ENCODE measurements at regions not wholly inside any gene's neighbourhood (a gene's known extent, or its start where the extent isn't known, plus 50 kb on each side); places are given as distances from the start of the nearest gene placed in this dataset.

GRCh38 chr9:90070056-90070455 lies 465.2 kb downstream of the GADD45G start:
- Histone ChIP-seq H2AFZ (no peak overlapping the region), H3K4me1 (ENCODE audit: insufficient read depth) (no peaks in the 10 kb centered on the region), H3F3A (replicated peaks; ENCODE audit: low read depth) (no peaks in the 10 kb centered on the region), H3K4me2 (no peak overlapping the region), H3K36me3 (ENCODE audit: insufficient read depth) (no peaks in the 10 kb centered on the region), H4K20me1 (replicated peaks; ENCODE audit: insufficient read depth) (no peaks in the 10 kb centered on the region), H3K9me2 (ENCODE audit: insufficient read depth) (peaks cover 10% of the 10 kb centered on the region; the same call in 1 of the 2 replicates), H3K27ac (ENCODE audit: low read depth) (no peak overlapping the region), H3K27me3 (ENCODE audit: insufficient read depth) (no peaks in the 10 kb centered on the region), H3K79me2 (replicated peaks; ENCODE audit: insufficient read depth) (no peaks in the 10 kb centered on the region), H3K4me3 (no peak overlapping the region)
- Mint-ChIP-seq H3K4me3 (no peak overlapping the region), H3K27me3 (ENCODE audit: insufficient read depth, low read depth, poor library complexity) (no peaks in the 10 kb centered on the region), H3K36me3 (ENCODE audit: low read depth) (no peaks in the 10 kb centered on the region), H3K27ac (no peak overlapping the region), H3K4me1 (no peaks in the 10 kb centered on the region), H3K9me3 (no peaks in the 10 kb centered on the region)
- no peak for DNase-seq (ENCODE audit: low spot score)
- ATAC-seq, result no peak
- TF ChIP-seq NANOG (IDR thresholded peaks at IDR 0.05; ENCODE audit: borderline replicate concordance) (no peak), POLR2AphosphoS5 (IDR thresholded peaks at IDR 0.05; ENCODE audit: low read depth) (no peak), ZNF462 (CRISPR knock-in tag; IDR thresholded peaks at IDR 0.05) (no peak), JUNB (IDR thresholded peaks at IDR 0.05; ENCODE audit: unreplicated experiment) (no peak), EZH2 (IDR thresholded peaks at IDR 0.05; ENCODE audit: low read depth, unreplicated experiment) (no peak), ZNF114 (CRISPR knock-in tag; IDR thresholded peaks at IDR 0.05) (no peak), ZNF331 (CRISPR knock-in tag; IDR thresholded peaks at IDR 0.05; ENCODE audit: low read depth) (no peak), CREB1 (CRISPR knock-in tag; IDR thresholded peaks at IDR 0.05; ENCODE audit: low read depth) (no peak)
- TF ChIP-seq, protein P1, sequence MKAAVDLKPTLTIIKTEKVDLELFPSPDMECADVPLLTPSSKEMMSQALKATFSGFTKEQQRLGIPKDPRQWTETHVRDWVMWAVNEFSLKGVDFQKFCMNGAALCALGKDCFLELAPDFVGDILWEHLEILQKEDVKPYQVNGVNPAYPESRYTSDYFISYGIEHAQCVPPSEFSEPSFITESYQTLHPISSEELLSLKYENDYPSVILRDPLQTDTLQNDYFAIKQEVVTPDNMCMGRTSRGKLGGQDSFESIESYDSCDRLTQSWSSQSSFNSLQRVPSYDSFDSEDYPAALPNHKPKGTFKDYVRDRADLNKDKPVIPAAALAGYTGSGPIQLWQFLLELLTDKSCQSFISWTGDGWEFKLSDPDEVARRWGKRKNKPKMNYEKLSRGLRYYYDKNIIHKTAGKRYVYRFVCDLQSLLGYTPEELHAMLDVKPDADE (IDR thresholded peaks at IDR 0.05), result no peak
- TF ChIP-seq, protein P2, sequence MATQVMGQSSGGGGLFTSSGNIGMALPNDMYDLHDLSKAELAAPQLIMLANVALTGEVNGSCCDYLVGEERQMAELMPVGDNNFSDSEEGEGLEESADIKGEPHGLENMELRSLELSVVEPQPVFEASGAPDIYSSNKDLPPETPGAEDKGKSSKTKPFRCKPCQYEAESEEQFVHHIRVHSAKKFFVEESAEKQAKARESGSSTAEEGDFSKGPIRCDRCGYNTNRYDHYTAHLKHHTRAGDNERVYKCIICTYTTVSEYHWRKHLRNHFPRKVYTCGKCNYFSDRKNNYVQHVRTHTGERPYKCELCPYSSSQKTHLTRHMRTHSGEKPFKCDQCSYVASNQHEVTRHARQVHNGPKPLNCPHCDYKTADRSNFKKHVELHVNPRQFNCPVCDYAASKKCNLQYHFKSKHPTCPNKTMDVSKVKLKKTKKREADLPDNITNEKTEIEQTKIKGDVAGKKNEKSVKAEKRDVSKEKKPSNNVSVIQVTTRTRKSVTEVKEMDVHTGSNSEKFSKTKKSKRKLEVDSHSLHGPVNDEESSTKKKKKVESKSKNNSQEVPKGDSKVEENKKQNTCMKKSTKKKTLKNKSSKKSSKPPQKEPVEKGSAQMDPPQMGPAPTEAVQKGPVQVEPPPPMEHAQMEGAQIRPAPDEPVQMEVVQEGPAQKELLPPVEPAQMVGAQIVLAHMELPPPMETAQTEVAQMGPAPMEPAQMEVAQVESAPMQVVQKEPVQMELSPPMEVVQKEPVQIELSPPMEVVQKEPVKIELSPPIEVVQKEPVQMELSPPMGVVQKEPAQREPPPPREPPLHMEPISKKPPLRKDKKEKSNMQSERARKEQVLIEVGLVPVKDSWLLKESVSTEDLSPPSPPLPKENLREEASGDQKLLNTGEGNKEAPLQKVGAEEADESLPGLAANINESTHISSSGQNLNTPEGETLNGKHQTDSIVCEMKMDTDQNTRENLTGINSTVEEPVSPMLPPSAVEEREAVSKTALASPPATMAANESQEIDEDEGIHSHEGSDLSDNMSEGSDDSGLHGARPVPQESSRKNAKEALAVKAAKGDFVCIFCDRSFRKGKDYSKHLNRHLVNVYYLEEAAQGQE (IDR thresholded peaks at IDR 0.05; ENCODE audit: unreplicated experiment), result no peak

Data from GM23338 (cell line).